Right lobe of liver (tissue), 6 donors: ENCODE measurements at regions not wholly inside any gene's neighbourhood (a gene's known extent, or its start where the extent isn't known, plus 50 kb on each side); places are given as distances from the start of the nearest gene placed in this dataset.
A peak's percentile ranks its signal among the peaks of the same experiment; 100 is the strongest.

Experiments
- ATAC-seq, 4 donors: fragments of 200-7000 bp; cut with Tn5 transposase; one replicate each; pipeline ENCODE4 v1.9.1; 2020; ENCODE audit warnings: mild to moderate bottlenecking in 4 of 4, moderate library complexity in 4 of 4
- DNase-seq, 3 donors: peaks; one replicate each; pipeline ENCODE4 v3.0.0-alpha.2; 2020
- H3K27ac ChIP-seq, 3 donors: fragments of 200-600 bp; one replicate each; pipeline ENCODE4 v1.8.0; 2022
- H3K27me3 ChIP-seq, 2 donors: fragments of 200-600 bp; one replicate each; pipeline ENCODE4 v1.8.0; 2022
- H3K36me3 ChIP-seq, 4 donors: fragments of 200-600 bp; sonication (generic) in 1 of 4; one replicate each; pipeline versions ENCODE4 v1.5.1 to v1.8.0; 2017 to 2022; ENCODE audit warnings: control low read depth in 1 of 4
- H3K4me1 ChIP-seq, 4 donors: fragments of 200-600 bp; sonication (generic) in 1 of 4; one replicate each; pipeline versions ENCODE4 v1.5.1 to v1.8.0; 2017 to 2022; ENCODE audit warnings: control low read depth in 1 of 4
- H3K4me3 ChIP-seq, 3 donors: fragments of 200-600 bp; one replicate each; pipeline ENCODE4 v1.8.0; 2022
- H3K9me3 ChIP-seq, 4 donors: fragments of 200-600 bp; sonication (generic) in 1 of 4; one replicate each; pipeline versions ENCODE4 v1.5.1 to v1.8.0; 2017 to 2022; ENCODE audit warnings: control low read depth in 1 of 4
- CTCF ChIP-seq, 4 donors: fragments of 200-600 bp in 3 of 4; fragments of 450-650 bp in 1 of 4; IDR thresholded peaks; one replicate each; pipeline versions ENCODE4 v1.5.1 to v1.8.0; 2016 to 2022; ENCODE audit warnings: antibody characterized with exemption in 4 of 4, mild to moderate bottlenecking in 2 of 4
- POLR2A ChIP-seq: fragments of 450-650 bp; IDR thresholded peaks from one replicate; pipeline ENCODE4 v1.6.1; 2017; ENCODE audit warnings: antibody characterized with exemption, mild to moderate bottlenecking
- WGBS: methylation state at CpG from one replicate; pipeline ENCODE4 v1.1.6; 2018; ENCODE audit warnings: low coverage, low lambda C conversion rate; ENCODE audit not compliant: insufficient coverage; ENCODE audit errors: missing lambda C conversion rate; 5-methylcytosine and 5-hydroxymethylcytosine counted together
- intact Hi-C, 2 donors: fragments of 100-400 bp; cut with DNase I; formaldehyde crosslinking; loops; one replicate each; pipeline versions ENCODE4 v1.11.2 to v1.14.1; 2022
- donor health status: DM: no; HTN: yes; CAD: no.
- donor health status: DM: no; HTN: no; CAD: no.
- donor health status: DM: no; HTN: no; CAD: no.
- donor health status: DM: no; HTN: yes; CAD: no.
- donor health status: DM: no; HTN: yes; CAD: no.

GRCh38 chr5:125023673-125024072 is 277.2 kb upstream of the ZNF608 start:
- intact Hi-C loops = no loop called here
- Histone ChIP-seq H3K27me3 (no peaks in the 10 kb centered on the region), H3K27ac (no peak overlapping the region), H3K36me3 (no peaks in the 10 kb centered on the region), H3K4me1 (peaks cover 0 to 11% (median 0%) of the 10 kb centered on the region in 4 donors), H3K9me3 (no peaks in the 10 kb centered on the region), H3K4me3 (no peak overlapping the region)
- TF ChIP-seq CTCF (IDR thresholded peaks at IDR 0.05) = no peak
- TF ChIP-seq POLR2A = no peak
- no peak for ATAC-seq
- DNase-seq = no peak
- 66% methylated on average over 5 of the region's 6 CpGs for whole genome bisulfite sequencing

- H3K27me3 ChIP-seq = no peaks in the 10 kb centered on the region
- DNase-seq (peak in 1 of 3 donors; percentile 56), ATAC-seq (peak; percentile 85 to 97 (median 92))
- H3K36me3 ChIP-seq = no peaks in the 10 kb centered on the region
- peak overlapping the region in 1 of 3 donors; percentile 4 for H3K27ac ChIP-seq
- 38% methylated on average over 6 of the region's 6 CpGs for WGBS
- intact Hi-C loops = no loop called here
- no peaks in the 10 kb centered on the region for H3K9me3 ChIP-seq
- no peak overlapping the region for H3K4me3 ChIP-seq
- H3K4me1 ChIP-seq = peaks cover 0 to 11% (median 0%) of the 10 kb centered on the region in 4 donors
- TF ChIP-seq POLR2A (no peak), CTCF (IDR thresholded peaks at IDR 0.05) (no peak)
These were observed 280.7 kb upstream of the ZNF608 start for GRCh38 chr5:125026867-125027731.

DNA sequence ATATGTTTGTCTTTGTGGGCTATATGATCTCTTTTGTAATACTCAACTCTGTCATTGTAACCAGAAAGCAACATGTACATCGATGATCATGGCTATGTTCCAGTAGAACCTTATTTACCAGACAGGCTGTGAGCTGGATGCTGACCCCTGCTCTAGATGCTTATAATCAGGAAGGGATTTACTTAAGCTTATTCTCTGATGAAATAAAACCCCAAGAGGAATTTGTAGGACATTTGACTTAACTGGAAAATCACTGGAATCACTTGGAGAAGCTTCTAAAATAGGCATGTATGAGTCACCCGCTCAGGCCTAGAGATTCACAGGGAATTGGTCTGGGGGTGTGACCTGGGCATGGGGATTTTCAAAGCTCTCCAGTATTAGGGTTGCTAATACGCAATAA is 285.8 kb upstream of the ZNF608 start:
- Histone ChIP-seq H3K36me3 (no peaks in the 10 kb centered on the region), H3K4me3 (no peak overlapping the region), H3K9me3 (no peaks in the 10 kb centered on the region), H3K27ac (no peak overlapping the region), H3K4me1 (peaks cover 0 to 3% (median 0%) of the 10 kb centered on the region in 4 donors), H3K27me3 (no peaks in the 10 kb centered on the region)
- DNase-seq (no peak), ATAC-seq (no peak)
- WGBS = 64% methylated on average over 3 of the region's 3 CpGs
- TF ChIP-seq CTCF (IDR thresholded peaks at IDR 0.05) (no peak), POLR2A (no peak)
- intact Hi-C loops = no loop called here

GRCh38 chr5:125033602-125034001 is 287.2 kb upstream of the ZNF608 start:
- intact Hi-C loops = no loop called here
- no peak for ATAC-seq
- Histone ChIP-seq H3K4me1 (no peaks in the 10 kb centered on the region), H3K27ac (no peak overlapping the region), H3K36me3 (no peaks in the 10 kb centered on the region), H3K4me3 (no peak overlapping the region), H3K27me3 (no peaks in the 10 kb centered on the region), H3K9me3 (no peaks in the 10 kb centered on the region)
- TF ChIP-seq POLR2A (no peak), CTCF (IDR thresholded peaks at IDR 0.05) (no peak)
- WGBS = 79% methylated on average over 2 of the region's 2 CpGs
- DNase-seq = no peak
